ENCODE measurements at regions not wholly inside any gene's neighbourhood (a gene's known extent, or its start where the extent isn't known, plus 50 kb on each side); places are given as distances from the start of the nearest gene placed in this dataset.
"Not testable (repeated sequence)": the region's sequence is repeated elsewhere in the genome, so short reads cannot be mapped to it uniquely, and the experiment has no call there.

DNA sequence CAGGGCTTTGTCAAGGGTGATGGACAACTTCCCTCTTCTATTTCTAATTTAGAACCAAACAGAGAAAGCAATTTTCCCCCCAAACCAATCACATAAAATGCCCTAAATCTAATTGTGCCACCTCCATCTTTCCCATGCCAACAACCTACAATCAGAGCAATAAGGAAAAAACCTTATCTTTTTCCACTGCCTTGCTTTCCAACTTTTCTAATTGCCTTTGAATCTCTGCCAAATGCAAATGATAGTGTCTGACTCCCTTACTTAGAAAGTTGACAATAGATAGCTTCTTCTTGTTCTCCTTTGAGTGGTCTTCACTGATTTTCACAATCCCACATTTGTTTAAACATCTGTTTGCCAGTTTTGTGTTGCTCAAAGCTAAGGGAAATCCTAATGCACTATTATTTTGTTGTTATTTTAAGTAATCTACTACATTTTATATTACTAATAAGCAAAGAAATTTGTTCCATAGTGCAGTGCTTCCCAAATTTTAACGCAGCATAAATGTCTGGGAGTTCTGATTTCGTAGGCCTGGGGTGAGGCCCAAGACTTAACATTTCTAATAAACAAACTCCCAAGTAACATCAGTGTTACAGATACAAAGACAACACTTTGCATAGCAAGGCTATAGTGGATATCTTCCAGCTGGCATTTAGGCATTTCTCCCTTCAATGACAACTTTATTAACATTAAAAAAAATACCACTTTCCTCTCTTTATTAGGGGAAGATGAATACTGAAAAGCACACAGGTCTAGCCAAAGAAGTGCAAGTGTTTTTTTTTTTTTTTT lies 696.3 kb upstream of the USP15 start:
- Mint-ChIP-seq H3K4me1 (no peaks in the 10 kb centered on the region), H3K4me3 (no peak overlapping the region), H3K27me3 (ENCODE audit: low read depth in 3 of 3) (peaks cover 0 to 3% (median 0%) of the 10 kb centered on the region in 3 donors), H3K36me3 (no peaks in the 10 kb centered on the region), H3K27ac (no peak overlapping the region), H3K9me3 (peaks cover 7 to 63% (median 20%) of the 10 kb centered on the region in 6 donors)
- DNase-seq = no peak

DNA sequence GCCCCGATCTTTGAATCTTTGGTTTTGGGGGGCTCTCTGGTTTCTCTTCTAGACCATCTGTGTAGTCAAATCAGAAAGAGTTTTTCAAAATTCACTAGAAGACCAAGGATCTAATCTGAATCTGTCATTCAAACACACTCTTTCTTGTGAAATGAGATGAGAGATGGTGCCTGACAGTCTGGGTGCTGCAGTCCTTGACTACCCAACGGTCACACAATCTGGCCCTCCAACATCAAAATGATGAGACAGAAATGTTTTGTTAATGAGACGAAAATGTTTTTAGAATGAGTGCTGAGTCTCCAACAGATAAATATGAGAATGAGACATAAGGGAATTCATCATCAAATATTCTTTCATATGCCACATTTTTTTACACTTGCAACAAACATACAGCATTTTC lies 695.7 kb upstream of the USP15 start:
- Mint-ChIP-seq H3K9me3 (peaks cover 7 to 59% (median 15%) of the 10 kb centered on the region in 6 donors), H3K4me3 (no peak overlapping the region), H3K27ac (no peak overlapping the region), H3K4me1 (no peaks in the 10 kb centered on the region), H3K27me3 (ENCODE audit: low read depth in 3 of 3) (peaks cover 0 to 3% (median 0%) of the 10 kb centered on the region in 3 donors), H3K36me3 (no peaks in the 10 kb centered on the region)
- DNase-seq = no peak

DNA sequence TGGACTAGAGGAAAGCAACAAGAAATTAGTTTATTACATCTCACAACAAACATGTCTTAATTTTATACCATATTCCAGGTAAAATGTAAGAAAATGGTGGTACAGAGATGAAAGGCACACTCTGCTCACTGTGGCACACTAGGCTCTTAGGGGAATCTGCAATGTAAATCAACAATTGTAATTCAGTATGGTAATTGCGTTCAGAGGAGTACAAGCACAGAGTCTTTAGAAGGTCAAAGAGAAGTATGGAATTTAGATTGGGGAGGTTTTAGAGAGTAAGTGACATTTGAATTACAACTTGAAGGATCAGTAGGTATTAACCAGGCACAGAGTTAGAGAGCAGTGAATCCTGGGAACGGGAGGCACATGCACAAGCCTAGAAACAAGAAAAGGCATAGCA lies 694.0 kb upstream of the USP15 start:
- Mint-ChIP-seq H3K27me3 (ENCODE audit: low read depth in 3 of 3) (peaks cover 0 to 3% (median 0%) of the 10 kb centered on the region in 3 donors), H3K36me3 (no peaks in the 10 kb centered on the region), H3K27ac (no peak overlapping the region), H3K4me1 (no peaks in the 10 kb centered on the region), H3K4me3 (no peak overlapping the region), H3K9me3 (peaks cover 7 to 56% (median 18%) of the 10 kb centered on the region in 6 donors)
- DNase-seq = no peak

DNA sequence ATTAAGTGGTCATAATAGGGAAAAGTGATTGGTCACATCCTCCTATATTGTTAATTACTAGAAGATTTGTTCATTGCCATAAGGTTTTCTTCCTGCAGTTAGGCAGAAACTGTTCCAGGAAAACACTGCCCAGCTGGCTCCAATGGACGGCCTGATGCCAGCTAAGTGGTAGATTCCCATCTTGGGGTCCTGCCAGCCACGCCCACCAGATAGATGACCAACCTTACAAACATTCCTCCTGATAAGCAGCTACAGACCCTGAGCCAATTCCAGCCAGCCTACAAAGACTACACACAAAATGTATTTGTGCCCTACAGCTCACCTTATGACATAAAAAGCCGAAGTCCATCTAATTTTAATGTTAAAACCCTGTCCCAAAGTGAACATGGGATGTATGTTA lies 685.9 kb upstream of the USP15 start:
- peaks cover 0 to 3% (median 0%) of the 10 kb centered on the region in 3 donors for H3K27me3 Mint-ChIP-seq (ENCODE audit: low read depth in 3 of 3)
- peaks cover 8 to 57% (median 22%) of the 10 kb centered on the region in 6 donors for H3K9me3 Mint-ChIP-seq
- no peak for DNase-seq
- H3K36me3 Mint-ChIP-seq = no peaks in the 10 kb centered on the region
- no peaks in the 10 kb centered on the region for H3K4me1 Mint-ChIP-seq
- H3K4me3 Mint-ChIP-seq = no peak overlapping the region
- H3K27ac Mint-ChIP-seq = no peak overlapping the region

DNA sequence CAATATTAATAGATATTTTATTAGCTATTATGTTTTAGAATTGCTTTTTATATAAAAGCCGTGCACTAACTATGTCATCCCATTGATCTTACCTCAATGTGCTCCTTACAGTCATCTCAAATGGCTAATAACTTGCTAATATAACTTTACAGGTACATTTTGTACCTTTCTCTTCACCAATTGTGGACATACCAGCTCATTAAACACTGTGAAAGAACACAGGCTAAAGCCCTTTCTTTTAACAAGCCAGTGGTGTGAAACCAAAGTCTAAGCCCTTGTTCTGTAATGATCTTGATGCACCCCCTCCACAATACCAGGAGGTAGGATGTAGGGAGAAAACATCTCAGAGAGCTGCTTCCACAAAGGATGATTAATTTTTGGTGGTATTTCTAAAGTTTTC lies 675.3 kb upstream of the USP15 start:
- Mint-ChIP-seq H3K4me3 (no peak overlapping the region), H3K27ac (no peak overlapping the region), H3K9me3 (peaks cover 18 to 64% (median 36%) of the 10 kb centered on the region in 6 donors), H3K36me3 (peaks cover 0 to 10% (median 8%) of the 10 kb centered on the region in 3 donors), H3K27me3 (ENCODE audit: low read depth in 3 of 3) (no peaks in the 10 kb centered on the region), H3K4me1 (no peaks in the 10 kb centered on the region)
- no peak for DNase-seq

DNA sequence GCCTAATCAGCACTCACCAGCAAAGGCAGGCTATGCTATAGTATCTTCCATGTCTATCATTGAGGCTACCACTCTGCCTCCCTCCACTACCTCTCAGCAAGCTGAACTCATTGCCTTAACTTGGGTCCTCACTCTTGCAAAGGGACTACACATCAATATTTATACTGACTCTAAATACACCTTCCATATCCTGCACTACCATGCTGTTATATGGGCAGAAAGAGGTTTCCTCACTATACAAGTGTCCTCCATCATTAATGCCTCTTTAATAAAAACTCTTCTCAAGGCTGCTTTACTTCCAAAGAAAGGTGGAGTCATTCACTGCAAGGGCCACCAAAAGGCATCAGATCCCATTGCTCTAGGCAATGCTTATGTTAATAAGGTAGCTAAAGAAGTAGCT lies 669.3 kb upstream of the USP15 start:
- not testable (repeated sequence) for H3K4me1 Mint-ChIP-seq; H3K27me3 Mint-ChIP-seq (ENCODE audit: low read depth in 3 of 3); H3K4me3 Mint-ChIP-seq; DNase-seq; H3K27ac Mint-ChIP-seq
- Mint-ChIP-seq H3K9me3 (peaks cover 33 to 67% (median 61%) of the 10 kb centered on the region in 6 donors), H3K36me3 (peaks cover 4 to 22% (median 22%) of the 10 kb centered on the region in 3 donors)

DNA sequence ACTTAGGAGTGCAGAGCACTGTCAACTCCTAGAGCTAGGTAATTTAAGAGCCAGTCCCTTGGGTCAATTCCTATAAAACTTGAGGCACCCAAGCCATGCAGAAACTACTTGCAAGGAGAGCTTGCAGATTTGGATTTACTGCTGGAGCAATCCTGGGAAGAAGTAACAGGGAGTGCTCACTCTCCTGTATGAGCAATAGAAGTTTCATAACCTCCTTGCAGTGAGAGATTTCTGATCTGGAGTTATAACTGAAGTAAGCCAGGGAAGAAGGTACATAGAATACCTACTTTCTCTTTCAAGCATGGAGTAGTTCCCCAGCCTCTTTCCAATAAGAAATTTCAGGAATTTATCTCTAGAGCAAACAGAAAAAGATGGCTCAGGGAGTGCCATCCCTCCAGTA lies 650.1 kb upstream of the USP15 start:
- no peaks in the 10 kb centered on the region for H3K4me1 Mint-ChIP-seq
- peaks cover 10 to 56% (median 23%) of the 10 kb centered on the region in 6 donors for H3K9me3 Mint-ChIP-seq
- H3K36me3 Mint-ChIP-seq = no peaks in the 10 kb centered on the region
- DNase-seq = no peak
- peaks cover 0 to 3% (median 0%) of the 10 kb centered on the region in 3 donors for H3K27me3 Mint-ChIP-seq (ENCODE audit: low read depth in 3 of 3)
- H3K27ac Mint-ChIP-seq = no peak overlapping the region
- H3K4me3 Mint-ChIP-seq = no peak overlapping the region

DNA sequence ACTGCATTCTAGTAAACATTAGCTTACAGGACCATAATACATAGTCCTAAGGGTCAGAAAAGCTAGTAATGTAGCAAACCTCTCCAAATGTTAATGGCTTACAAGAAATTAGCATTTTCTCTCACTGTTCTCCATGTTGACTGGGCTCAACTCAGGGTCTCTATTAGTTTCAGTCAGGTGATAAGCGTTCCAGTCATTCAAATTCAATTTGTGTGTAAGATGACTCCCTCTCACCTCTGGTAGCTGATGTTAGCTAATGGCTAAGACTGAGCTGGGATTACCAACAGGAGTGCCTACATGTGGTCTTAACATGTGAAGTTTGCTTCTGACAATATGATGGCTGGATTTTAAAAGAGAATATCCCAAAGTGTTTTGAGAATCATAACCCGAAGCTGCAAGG lies 630.5 kb upstream of the USP15 start:
- Mint-ChIP-seq H3K27me3 (ENCODE audit: low read depth in 3 of 3) (no peaks in the 10 kb centered on the region), H3K27ac (no peak overlapping the region), H3K4me3 (no peak overlapping the region), H3K4me1 (no peaks in the 10 kb centered on the region), H3K9me3 (peaks cover 6 to 36% (median 12%) of the 10 kb centered on the region in 6 donors), H3K36me3 (no peaks in the 10 kb centered on the region)
- DNase-seq = no peak

DNA sequence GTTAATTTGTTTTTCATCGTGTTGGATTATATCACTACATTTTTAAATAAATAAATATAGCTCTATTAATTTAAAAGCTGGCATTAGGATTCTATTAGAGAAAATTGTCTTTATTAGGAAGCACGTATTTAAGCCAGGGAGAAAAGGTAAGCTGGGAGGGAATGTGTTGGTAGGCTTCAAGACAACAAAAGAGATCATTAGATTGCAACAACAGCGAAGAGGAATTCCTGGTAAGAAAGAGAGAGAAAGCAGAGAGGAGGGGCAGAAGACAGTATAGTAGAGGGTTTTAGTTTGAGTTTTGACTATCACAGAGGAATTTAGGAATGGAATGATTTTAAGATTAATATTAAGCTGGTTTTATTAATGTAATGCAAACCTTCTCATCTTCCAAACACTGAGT lies 613.6 kb upstream of the USP15 start:
- Mint-ChIP-seq H3K27me3 (ENCODE audit: low read depth in 3 of 3) (peaks cover 0 to 2% (median 2%) of the 10 kb centered on the region in 3 donors), H3K27ac (no peak overlapping the region), H3K4me1 (no peaks in the 10 kb centered on the region), H3K4me3 (no peak overlapping the region), H3K36me3 (peaks cover 0 to 4% (median 3%) of the 10 kb centered on the region in 3 donors), H3K9me3 (peaks cover 7 to 55% (median 13%) of the 10 kb centered on the region in 6 donors)
- DNase-seq = no peak

DNA sequence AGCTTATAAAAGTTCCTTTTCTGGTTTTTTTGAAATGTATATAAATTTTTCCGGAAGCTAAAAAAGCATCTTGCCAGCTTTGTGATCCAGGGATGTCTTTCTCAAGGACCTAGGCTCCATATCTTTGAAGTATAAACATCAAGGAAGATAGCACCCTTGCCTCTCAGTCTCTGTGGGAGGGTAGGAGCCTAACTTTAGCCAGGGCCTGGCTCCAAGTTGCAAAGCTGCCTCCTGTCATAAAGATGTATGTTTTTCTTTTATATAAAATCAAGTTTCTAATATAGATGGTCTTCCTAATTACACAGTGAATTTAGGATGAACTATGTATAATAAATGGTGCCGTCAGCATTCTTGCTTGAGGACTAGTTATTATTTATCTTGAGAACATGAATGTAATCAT lies 612.6 kb upstream of the USP15 start:
- Mint-ChIP-seq H3K4me3 (no peak overlapping the region), H3K9me3 (peaks cover 7 to 59% (median 15%) of the 10 kb centered on the region in 6 donors), H3K27me3 (ENCODE audit: low read depth in 3 of 3) (peaks cover 0 to 2% (median 2%) of the 10 kb centered on the region in 3 donors), H3K4me1 (no peaks in the 10 kb centered on the region), H3K27ac (no peak overlapping the region), H3K36me3 (peaks cover 0 to 4% (median 3%) of the 10 kb centered on the region in 3 donors)
- DNase-seq = no peak

DNA sequence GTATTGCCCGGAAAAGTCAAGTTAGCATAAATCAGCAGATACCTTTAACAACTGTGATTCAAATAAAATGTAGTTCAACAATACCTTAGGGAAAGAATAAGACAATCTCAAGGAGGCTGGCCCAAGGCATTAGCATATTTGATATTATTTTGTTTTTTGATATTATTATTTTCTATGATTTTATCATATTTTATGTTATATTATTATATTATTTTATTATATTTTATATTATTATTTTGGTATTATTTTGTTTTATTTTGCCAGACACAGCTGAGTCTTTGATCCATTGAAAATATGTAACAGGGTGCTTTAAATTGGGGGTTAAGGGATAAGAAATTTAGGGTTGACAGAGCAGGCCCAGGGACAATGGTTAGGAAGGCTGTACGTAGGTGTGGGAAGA lies 607.9 kb upstream of the USP15 start:
- Mint-ChIP-seq H3K4me1 (no peaks in the 10 kb centered on the region), H3K4me3 (no peak overlapping the region), H3K9me3 (peaks cover 5 to 40% (median 10%) of the 10 kb centered on the region in 6 donors), H3K27me3 (ENCODE audit: low read depth in 3 of 3) (no peaks in the 10 kb centered on the region), H3K36me3 (peaks cover 0 to 4% (median 0%) of the 10 kb centered on the region in 3 donors), H3K27ac (no peak overlapping the region)
- DNase-seq = no peak

DNA sequence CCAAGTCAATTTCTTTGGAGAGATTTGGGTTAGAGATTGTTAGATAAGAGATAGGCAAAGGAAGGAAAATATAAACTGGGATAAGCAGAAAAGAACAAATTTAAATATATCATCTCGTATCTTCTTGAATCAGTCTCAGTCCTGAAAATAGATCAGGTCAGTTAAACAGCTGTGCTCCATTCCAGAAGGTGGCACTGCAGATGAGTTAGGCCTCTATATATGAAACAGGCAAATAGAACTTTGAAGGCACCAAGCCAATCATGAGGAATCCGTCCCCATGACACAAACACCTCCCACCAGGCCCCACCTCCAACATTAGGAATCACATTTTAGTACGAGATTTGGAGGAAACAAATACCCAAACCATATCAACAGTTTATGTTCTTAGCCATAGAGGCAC lies 605.5 kb upstream of the USP15 start:
- no peak for DNase-seq
- Mint-ChIP-seq H3K27me3 (ENCODE audit: low read depth in 3 of 3) (no peaks in the 10 kb centered on the region), H3K4me1 (no peaks in the 10 kb centered on the region), H3K27ac (no peak overlapping the region), H3K36me3 (peaks cover 0 to 4% (median 0%) of the 10 kb centered on the region in 3 donors), H3K4me3 (no peak overlapping the region), H3K9me3 (peaks cover 1 to 35% (median 13%) of the 10 kb centered on the region in 6 donors)

DNA sequence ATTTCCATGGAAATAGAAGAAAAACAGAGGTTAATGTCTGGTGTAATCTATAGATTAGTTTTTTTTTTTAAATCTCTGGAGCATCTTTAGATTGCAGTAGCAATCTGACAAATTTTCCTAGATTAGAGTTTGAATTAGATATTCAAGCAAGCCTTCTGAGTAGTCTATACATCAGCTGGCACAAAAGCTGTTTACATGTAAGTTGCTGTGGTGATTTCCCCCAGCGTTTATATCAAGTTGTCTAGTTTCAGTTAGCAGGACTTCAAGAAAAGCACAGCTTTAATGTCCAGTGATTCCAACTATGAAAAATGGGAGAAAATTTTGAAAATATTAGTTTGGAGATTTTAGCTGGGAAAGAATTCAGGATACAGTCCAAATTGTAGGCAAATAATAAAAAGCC lies 605.0 kb upstream of the USP15 start:
- no peak overlapping the region for H3K4me3 Mint-ChIP-seq
- H3K4me1 Mint-ChIP-seq = no peaks in the 10 kb centered on the region
- H3K36me3 Mint-ChIP-seq = no peaks in the 10 kb centered on the region
- peaks cover 1 to 34% (median 10%) of the 10 kb centered on the region in 6 donors for H3K9me3 Mint-ChIP-seq
- no peaks in the 10 kb centered on the region for H3K27me3 Mint-ChIP-seq (ENCODE audit: low read depth in 3 of 3)
- H3K27ac Mint-ChIP-seq = no peak overlapping the region
- no peak for DNase-seq

DNA sequence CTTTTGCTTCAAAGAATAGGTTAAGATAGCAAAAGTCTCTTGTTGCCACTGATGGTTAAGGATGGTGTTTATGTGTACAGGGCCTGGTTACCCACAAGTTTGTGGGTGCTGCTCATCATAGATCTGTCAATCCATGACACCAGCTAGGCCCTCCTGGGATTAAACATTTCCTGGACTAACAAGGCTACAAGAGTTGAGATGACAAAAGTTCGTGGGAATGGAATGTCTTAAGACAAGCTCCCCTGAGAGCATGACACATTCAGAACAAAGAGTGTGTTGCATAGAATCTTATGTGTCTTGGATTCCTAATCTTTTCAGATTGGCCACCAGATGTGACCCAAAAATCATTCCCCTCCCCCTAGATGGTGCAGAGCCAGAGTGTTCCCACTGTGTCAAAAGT lies 592.5 kb upstream of the USP15 start:
- H3K9me3 Mint-ChIP-seq = peaks cover 14 to 64% (median 38%) of the 10 kb centered on the region in 6 donors
- no peak for DNase-seq
- no peak overlapping the region for H3K27ac Mint-ChIP-seq
- no peak overlapping the region for H3K4me3 Mint-ChIP-seq
- peaks cover 0 to 6% (median 3%) of the 10 kb centered on the region in 3 donors for H3K36me3 Mint-ChIP-seq
- peaks cover 0 to 2% (median 2%) of the 10 kb centered on the region in 3 donors for H3K27me3 Mint-ChIP-seq (ENCODE audit: low read depth in 3 of 3)
- H3K4me1 Mint-ChIP-seq = no peaks in the 10 kb centered on the region

All from immature natural killer cell (primary cell).